ENCODE measurements at regions not wholly inside any gene's neighbourhood (a gene's known extent, or its start where the extent isn't known, plus 50 kb on each side); places are given as distances from the start of the nearest gene placed in this dataset.
"Not testable (repeated sequence)": the region's sequence is repeated elsewhere in the genome, so short reads cannot be mapped to it uniquely, and the experiment has no call there.

- DNase-seq (ENCODE audit: low spot score in 2 of 2) (no peak), ATAC-seq (replicated peaks; ENCODE audit: extremely low read depth, poor library complexity, severe bottlenecking) (no peak)
- no peak overlapping the region for H3K27ac Mint-ChIP-seq (ENCODE audit: low read depth)
- H3K36me3 Mint-ChIP-seq (ENCODE audit: insufficient read depth) = no peaks in the 10 kb centered on the region
- H3K9me3 Mint-ChIP-seq = peaks cover 6% of the 10 kb centered on the region
- H3K4me1 Mint-ChIP-seq = no peaks in the 10 kb centered on the region
- no peaks in the 10 kb centered on the region for H3K27me3 Mint-ChIP-seq
- no peak overlapping the region for H3K4me3 Mint-ChIP-seq
Observed at GRCh38 chrX:65331371-65331770, 203.2 kb downstream of the LAS1L start.

- Mint-ChIP-seq H3K36me3 (ENCODE audit: insufficient read depth) (no peaks in the 10 kb centered on the region), H3K4me1 (no peaks in the 10 kb centered on the region), H3K4me3 (no peak overlapping the region), H3K27me3 (no peaks in the 10 kb centered on the region), H3K9me3 (peaks cover 12% of the 10 kb centered on the region), H3K27ac (ENCODE audit: low read depth) (no peak overlapping the region)
- DNase-seq (ENCODE audit: low spot score in 2 of 2) (no peak), ATAC-seq (replicated peaks; ENCODE audit: extremely low read depth, poor library complexity, severe bottlenecking) (no peak)
Observed at GRCh38 chrX:65300104-65300809, 234.3 kb downstream of the LAS1L start.

- H3K4me1 Mint-ChIP-seq; DNase-seq (ENCODE audit: low spot score in 2 of 2); H3K36me3 Mint-ChIP-seq (ENCODE audit: insufficient read depth); ATAC-seq (replicated peaks; ENCODE audit: extremely low read depth, poor library complexity, severe bottlenecking); H3K9me3 Mint-ChIP-seq; H3K27ac Mint-ChIP-seq (ENCODE audit: low read depth); H3K4me3 Mint-ChIP-seq; H3K27me3 Mint-ChIP-seq: not testable (repeated sequence)
Observed at GRCh38 chrX:65282905-65283304, 251.7 kb downstream of the LAS1L start.

- no peaks in the 10 kb centered on the region for H3K27me3 Mint-ChIP-seq
- no peak overlapping the region for H3K27ac Mint-ChIP-seq (ENCODE audit: low read depth)
- DNase-seq (ENCODE audit: low spot score in 2 of 2) (no peak), ATAC-seq (replicated peaks; ENCODE audit: extremely low read depth, poor library complexity, severe bottlenecking) (no peak)
- H3K4me1 Mint-ChIP-seq = no peaks in the 10 kb centered on the region
- peaks cover 13% of the 10 kb centered on the region for H3K9me3 Mint-ChIP-seq
- no peak overlapping the region for H3K4me3 Mint-ChIP-seq
- no peaks in the 10 kb centered on the region for H3K36me3 Mint-ChIP-seq (ENCODE audit: insufficient read depth)
Observed at GRCh38 chrX:65273152-65273551, 261.4 kb downstream of the LAS1L start.

GRCh38 chrX:65266482-65266881 lies 268.1 kb downstream of the LAS1L start:
- Mint-ChIP-seq H3K4me1 (no peaks in the 10 kb centered on the region), H3K4me3 (no peak overlapping the region), H3K27ac (ENCODE audit: low read depth) (no peak overlapping the region), H3K36me3 (ENCODE audit: insufficient read depth) (no peaks in the 10 kb centered on the region), H3K9me3 (peaks cover 6% of the 10 kb centered on the region), H3K27me3 (no peaks in the 10 kb centered on the region)
- DNase-seq (ENCODE audit: low spot score in 2 of 2) (no peak), ATAC-seq (replicated peaks; ENCODE audit: extremely low read depth, poor library complexity, severe bottlenecking) (no peak)

- DNase-seq (ENCODE audit: low spot score in 2 of 2) (no peak), ATAC-seq (replicated peaks; ENCODE audit: extremely low read depth, poor library complexity, severe bottlenecking) (no peak)
- no peaks in the 10 kb centered on the region for H3K4me1 Mint-ChIP-seq
- H3K27ac Mint-ChIP-seq (ENCODE audit: low read depth) = no peak overlapping the region
- H3K9me3 Mint-ChIP-seq = peaks cover 7% of the 10 kb centered on the region
- no peak overlapping the region for H3K4me3 Mint-ChIP-seq
- H3K27me3 Mint-ChIP-seq = no peaks in the 10 kb centered on the region
- H3K36me3 Mint-ChIP-seq (ENCODE audit: insufficient read depth) = no peaks in the 10 kb centered on the region
Observed at GRCh38 chrX:65253817-65254216, 277.6 kb upstream of the ZC4H2 start.

GRCh38 chrX:65241059-65241721 lies 264.9 kb upstream of the ZC4H2 start:
- no peaks in the 10 kb centered on the region for H3K27me3 Mint-ChIP-seq
- peaks cover 19% of the 10 kb centered on the region for H3K9me3 Mint-ChIP-seq
- no peaks in the 10 kb centered on the region for H3K36me3 Mint-ChIP-seq (ENCODE audit: insufficient read depth)

GRCh38 chrX:65203545-65203944 lies 227.3 kb upstream of the ZC4H2 start:
- ATAC-seq (replicated peaks; ENCODE audit: extremely low read depth, poor library complexity, severe bottlenecking) = no peak
- H3K27me3 Mint-ChIP-seq = no peaks in the 10 kb centered on the region
- H3K4me1 Mint-ChIP-seq = no peaks in the 10 kb centered on the region
- H3K27ac Mint-ChIP-seq (ENCODE audit: low read depth) = no peak overlapping the region
- peaks cover 5% of the 10 kb centered on the region for H3K9me3 Mint-ChIP-seq
- no peak for DNase-seq (ENCODE audit: low spot score in 2 of 2)
- H3K36me3 Mint-ChIP-seq (ENCODE audit: insufficient read depth) = peaks cover 5% of the 10 kb centered on the region
- no peak overlapping the region for H3K4me3 Mint-ChIP-seq

More at GRCh38 chrX:65241059-65241721, 264.9 kb upstream of the ZC4H2 start:
- Mint-ChIP-seq H3K27ac (ENCODE audit: low read depth) (no peak overlapping the region), H3K4me3 (no peak overlapping the region), H3K4me1 (no peaks in the 10 kb centered on the region)
- ATAC-seq (replicated peaks; ENCODE audit: extremely low read depth, poor library complexity, severe bottlenecking) (no peak), DNase-seq (ENCODE audit: low spot score in 2 of 2) (no peak)

- DNase-seq (ENCODE audit: low spot score in 2 of 2) = no peak
- H3K4me3 Mint-ChIP-seq = no peak overlapping the region
- ATAC-seq (replicated peaks; ENCODE audit: extremely low read depth, poor library complexity, severe bottlenecking) = no peak
- H3K27ac Mint-ChIP-seq (ENCODE audit: low read depth) = no peak overlapping the region
- H3K4me1 Mint-ChIP-seq = peaks cover 4% of the 10 kb centered on the region
- H3K9me3 Mint-ChIP-seq = peaks cover 5% of the 10 kb centered on the region
- H3K36me3 Mint-ChIP-seq (ENCODE audit: insufficient read depth) = peaks cover 1% of the 10 kb centered on the region
- no peaks in the 10 kb centered on the region for H3K27me3 Mint-ChIP-seq
Observed at GRCh38 chrX:65196758-65197360, 220.6 kb upstream of the ZC4H2 start.

GRCh38 chrX:65195621-65196020 lies 219.4 kb upstream of the ZC4H2 start:
- DNase-seq (ENCODE audit: low spot score in 2 of 2) (no peak), ATAC-seq (replicated peaks; ENCODE audit: extremely low read depth, poor library complexity, severe bottlenecking) (no peak)
- no peaks in the 10 kb centered on the region for H3K9me3 Mint-ChIP-seq
- no peaks in the 10 kb centered on the region for H3K27me3 Mint-ChIP-seq
- peaks cover 4% of the 10 kb centered on the region for H3K4me1 Mint-ChIP-seq
- peaks cover 1% of the 10 kb centered on the region for H3K36me3 Mint-ChIP-seq (ENCODE audit: insufficient read depth)
- no peak overlapping the region for H3K27ac Mint-ChIP-seq (ENCODE audit: low read depth)
- no peak overlapping the region for H3K4me3 Mint-ChIP-seq

- Mint-ChIP-seq H3K9me3 (no peaks in the 10 kb centered on the region), H3K27me3 (no peaks in the 10 kb centered on the region), H3K4me1 (peaks cover 4% of the 10 kb centered on the region), H3K36me3 (ENCODE audit: insufficient read depth) (peaks cover 1% of the 10 kb centered on the region), H3K27ac (ENCODE audit: low read depth) (no peak overlapping the region), H3K4me3 (no peak overlapping the region)
- DNase-seq (ENCODE audit: low spot score in 2 of 2) (no peak), ATAC-seq (replicated peaks; ENCODE audit: extremely low read depth, poor library complexity, severe bottlenecking) (no peak)
Observed at GRCh38 chrX:65194547-65194946, 218.3 kb upstream of the ZC4H2 start.

GRCh38 chrX:65163325-65163724 lies 187.1 kb upstream of the ZC4H2 start:
- not testable (repeated sequence) for H3K36me3 Mint-ChIP-seq (ENCODE audit: insufficient read depth); H3K27ac Mint-ChIP-seq (ENCODE audit: low read depth)
- peaks cover 11% of the 10 kb centered on the region for H3K9me3 Mint-ChIP-seq

GRCh38 chrX:65148232-65148631 lies 172.0 kb upstream of the ZC4H2 start:
- Mint-ChIP-seq H3K4me3 (no peak overlapping the region), H3K9me3 (peaks cover 12% of the 10 kb centered on the region), H3K27me3 (no peaks in the 10 kb centered on the region), H3K4me1 (peaks cover 4% of the 10 kb centered on the region), H3K27ac (ENCODE audit: low read depth) (no peak overlapping the region), H3K36me3 (ENCODE audit: insufficient read depth) (peaks cover 1% of the 10 kb centered on the region)
- DNase-seq (ENCODE audit: low spot score in 2 of 2) = no peak
- ATAC-seq (replicated peaks; ENCODE audit: extremely low read depth, poor library complexity, severe bottlenecking) = no peak

More at GRCh38 chrX:65163325-65163724, 187.1 kb upstream of the ZC4H2 start:
- not testable (repeated sequence) for H3K27me3 Mint-ChIP-seq; H3K4me1 Mint-ChIP-seq; ATAC-seq (replicated peaks; ENCODE audit: extremely low read depth, poor library complexity, severe bottlenecking); H3K4me3 Mint-ChIP-seq; DNase-seq (ENCODE audit: low spot score in 2 of 2)

Measured in central memory CD8-positive, alpha-beta T cell (primary cell).